CD14-positive monocyte (primary cell): ENCODE measurements at regions not wholly inside any gene's neighbourhood (a gene's known extent, or its start where the extent isn't known, plus 50 kb on each side); places are given as distances from the start of the nearest gene placed in this dataset.

Experiments used
- DNase-seq, 3 donors: peaks; one replicate each; pipeline ENCODE4 v3.0.0-alpha.2; 2011 to 2022
- H2AFZ ChIP-seq: 2 replicates; pipeline ENCODE4 v1.6.0; 2012; ENCODE audit warnings: mild to moderate bottlenecking, low read depth, low read length, inconsistent platforms; ENCODE audit not compliant: insufficient read depth, poor library complexity, severe bottlenecking
- H3K27ac ChIP-seq, 2 donors: 1 replicate in 1 of 2; 2 replicates in 1 of 2; pipeline ENCODE4 v1.5.1; 2012 to 2013; ENCODE audit warnings: low read length in 2 of 2, control low read depth in 1 of 2, inconsistent platforms in 1 of 2, low read depth in 1 of 2, mild to moderate bottlenecking in 1 of 2
- H3K27me3 ChIP-seq, 2 donors: one replicate each; pipeline versions ENCODE4 v1.6.0 to v1.6.1; 2011 to 2013; ENCODE audit warnings: low read length in 2 of 2; ENCODE audit not compliant: control insufficient read depth in 2 of 2, insufficient read depth in 2 of 2
- H3K36me3 ChIP-seq, 2 donors: replicated peaks in 1 of 2; 1 replicate in 1 of 2; 2 replicates in 1 of 2; pipeline versions ENCODE4 v1.5.1 to v1.6.1; 2012 to 2013; ENCODE audit warnings: low read length in 2 of 2, control low read depth in 1 of 2, inconsistent platforms in 1 of 2, mild to moderate bottlenecking in 1 of 2; ENCODE audit not compliant: insufficient read depth in 2 of 2, control insufficient read depth in 1 of 2
- H3K4me1 ChIP-seq, 2 donors: 1 replicate in 1 of 2; 2 replicates in 1 of 2; pipeline versions ENCODE4 v1.5.1 to v1.6.1; 2012 to 2013; ENCODE audit warnings: low read length in 2 of 2, control low read depth in 1 of 2, inconsistent platforms in 1 of 2, mild to moderate bottlenecking in 1 of 2, moderate library complexity in 1 of 2; ENCODE audit not compliant: insufficient read depth in 2 of 2, control insufficient read depth in 1 of 2
- H3K4me2 ChIP-seq: replicated peaks from 2 replicates; pipeline ENCODE3; 2012; ENCODE audit warnings: low read length, moderate library complexity, mild to moderate bottlenecking; ENCODE audit not compliant: poor library complexity, severe bottlenecking; ENCODE audit errors: extremely low read depth
- H3K4me3 ChIP-seq, 3 experiments: fragments of 200-600 bp in 1 of 3; sonication (generic) in 1 of 3; replicated peaks in 1 of 3; 1 replicate in 2 of 3; 2 replicates in 1 of 3; pipeline ENCODE4 v1.5.1; 2011 to 2013; ENCODE audit warnings: low read length in 3 of 3, mild to moderate bottlenecking in 3 of 3, control low read depth in 2 of 3, low read depth in 2 of 3, inconsistent platforms in 1 of 3, moderate library complexity in 1 of 3
- H3K79me2 ChIP-seq: 2 replicates; pipeline ENCODE4 v1.6.0; 2012; ENCODE audit warnings: mild to moderate bottlenecking, control low read depth, inconsistent platforms, low read length, moderate library complexity; ENCODE audit not compliant: insufficient read depth
- H3K9ac ChIP-seq: 2 replicates; pipeline ENCODE4 v1.6.0; 2017; ENCODE audit warnings: low read length, mild to moderate bottlenecking; ENCODE audit not compliant: insufficient read depth, poor library complexity, severe bottlenecking
- H3K9me3 ChIP-seq, 2 donors: replicated peaks in 1 of 2; 1 replicate in 1 of 2; 2 replicates in 1 of 2; pipeline versions ENCODE4 v1.5.1 to v1.6.1; 2012 to 2013; ENCODE audit warnings: low read length in 2 of 2, control low read depth in 1 of 2; ENCODE audit not compliant: control insufficient read depth in 1 of 2, insufficient read depth in 1 of 2
- H4K20me1 ChIP-seq: 2 replicates; pipeline ENCODE4 v1.6.0; 2012; ENCODE audit warnings: mild to moderate bottlenecking, low read length, control low read depth, moderate library complexity; ENCODE audit not compliant: insufficient read depth
- H3K27ac Mint-ChIP-seq, 7 donors: one replicate each; pipeline ENCODE4 v1.8.0; 2020; ENCODE audit warnings: mild to moderate bottlenecking in 7 of 7, mixed read lengths in 7 of 7, moderate library complexity in 6 of 7, inconsistent platforms in 2 of 7
- H3K27me3 Mint-ChIP-seq, 3 donors: one replicate each; pipeline ENCODE4 v1.8.0; 2021 to 2022; ENCODE audit warnings: low read depth in 3 of 3, mild to moderate bottlenecking in 3 of 3, mixed read lengths in 3 of 3, moderate library complexity in 3 of 3, inconsistent platforms in 1 of 3
- H3K36me3 Mint-ChIP-seq, 2 donors: one replicate each; pipeline ENCODE4 v1.8.0; 2020; ENCODE audit warnings: mixed read lengths in 2 of 2, inconsistent platforms in 1 of 2, mild to moderate bottlenecking in 1 of 2
- H3K4me1 Mint-ChIP-seq: one replicate; pipeline ENCODE4 v1.8.0; 2020; ENCODE audit warnings: mild to moderate bottlenecking, mixed read lengths
- H3K4me3 Mint-ChIP-seq, 2 donors: one replicate each; pipeline ENCODE4 v1.8.0; 2020; ENCODE audit warnings: mild to moderate bottlenecking in 2 of 2, mixed read lengths in 2 of 2, moderate library complexity in 1 of 2
- H3K9me3 Mint-ChIP-seq, 7 donors: one replicate each; pipeline ENCODE4 v1.8.0; 2020 to 2022; ENCODE audit warnings: mixed read lengths in 7 of 7, mild to moderate bottlenecking in 6 of 7, moderate library complexity in 6 of 7, inconsistent platforms in 2 of 7
- WGBS: methylation state at CpG from one replicate; pipeline ENCODE4 v1.1.5; 2013; ENCODE audit warnings: missing lambda C conversion rate; ENCODE audit not compliant: insufficient coverage; 5-methylcytosine and 5-hydroxymethylcytosine counted together
- intact Hi-C, 2 donors: fragments of 100-400 bp; cut with micrococcal nuclease; formaldehyde crosslinking; loops; one replicate each; pipeline versions ENCODE4 v1.15.0 to v1.15.1; 2023
- TF ChIP-seq, protein P1 (sequence below): fragments of 200-600 bp; IDR thresholded peaks from one replicate; pipeline ENCODE4 v1.8.0; 2022; ENCODE audit warnings: antibody characterized with exemption, mild to moderate bottlenecking

DNA sequence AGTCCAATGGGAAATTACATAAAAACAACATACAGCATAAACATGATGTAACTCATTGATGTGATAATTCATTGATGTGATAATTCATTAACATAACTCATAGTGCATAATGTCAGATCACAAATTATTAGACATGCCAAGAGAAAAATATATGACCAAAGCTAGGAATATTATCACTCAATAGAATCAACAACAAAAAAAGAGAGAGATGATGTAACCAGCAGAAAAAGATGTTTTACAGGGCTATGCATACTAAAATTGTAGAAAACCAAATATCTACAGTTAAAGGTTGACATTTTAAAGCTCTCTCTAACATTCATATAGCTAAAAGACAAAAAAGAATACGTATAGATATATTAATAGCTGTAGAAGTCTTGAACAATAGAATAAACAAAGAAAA, 1067.2 kb upstream of the ADGRB3 start:
- Mint-ChIP-seq H3K27me3 (no peaks in the 10 kb centered on the region), H3K4me1 (no peaks in the 10 kb centered on the region), H3K36me3 (no peaks in the 10 kb centered on the region), H3K27ac (no peak overlapping the region), H3K9me3 (peaks cover 0 to 8% (median 3%) of the 10 kb centered on the region in 7 donors), H3K4me3 (no peak overlapping the region)
- TF ChIP-seq, protein P1, sequence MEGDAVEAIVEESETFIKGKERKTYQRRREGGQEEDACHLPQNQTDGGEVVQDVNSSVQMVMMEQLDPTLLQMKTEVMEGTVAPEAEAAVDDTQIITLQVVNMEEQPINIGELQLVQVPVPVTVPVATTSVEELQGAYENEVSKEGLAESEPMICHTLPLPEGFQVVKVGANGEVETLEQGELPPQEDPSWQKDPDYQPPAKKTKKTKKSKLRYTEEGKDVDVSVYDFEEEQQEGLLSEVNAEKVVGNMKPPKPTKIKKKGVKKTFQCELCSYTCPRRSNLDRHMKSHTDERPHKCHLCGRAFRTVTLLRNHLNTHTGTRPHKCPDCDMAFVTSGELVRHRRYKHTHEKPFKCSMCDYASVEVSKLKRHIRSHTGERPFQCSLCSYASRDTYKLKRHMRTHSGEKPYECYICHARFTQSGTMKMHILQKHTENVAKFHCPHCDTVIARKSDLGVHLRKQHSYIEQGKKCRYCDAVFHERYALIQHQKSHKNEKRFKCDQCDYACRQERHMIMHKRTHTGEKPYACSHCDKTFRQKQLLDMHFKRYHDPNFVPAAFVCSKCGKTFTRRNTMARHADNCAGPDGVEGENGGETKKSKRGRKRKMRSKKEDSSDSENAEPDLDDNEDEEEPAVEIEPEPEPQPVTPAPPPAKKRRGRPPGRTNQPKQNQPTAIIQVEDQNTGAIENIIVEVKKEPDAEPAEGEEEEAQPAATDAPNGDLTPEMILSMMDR = no peak
- Histone ChIP-seq H3K36me3 (no peaks in the 10 kb centered on the region), H3K4me2 (no peak overlapping the region), H3K27ac (no peak overlapping the region), H3K9ac (no peak overlapping the region), H3K4me1 (no peaks in the 10 kb centered on the region), H4K20me1 (no peaks in the 10 kb centered on the region), H3K9me3 (peaks cover 0 to 2% of the 10 kb centered on the region in 2 donors), H2AFZ (no peak overlapping the region), H3K4me3 (no peak overlapping the region), H3K27me3 (no peaks in the 10 kb centered on the region), H3K79me2 (no peaks in the 10 kb centered on the region)
- no peak for DNase-seq
- no CpG with 5 or more reads among the region's 1 CpG for WGBS
- intact Hi-C loops = no loop called here

DNA sequence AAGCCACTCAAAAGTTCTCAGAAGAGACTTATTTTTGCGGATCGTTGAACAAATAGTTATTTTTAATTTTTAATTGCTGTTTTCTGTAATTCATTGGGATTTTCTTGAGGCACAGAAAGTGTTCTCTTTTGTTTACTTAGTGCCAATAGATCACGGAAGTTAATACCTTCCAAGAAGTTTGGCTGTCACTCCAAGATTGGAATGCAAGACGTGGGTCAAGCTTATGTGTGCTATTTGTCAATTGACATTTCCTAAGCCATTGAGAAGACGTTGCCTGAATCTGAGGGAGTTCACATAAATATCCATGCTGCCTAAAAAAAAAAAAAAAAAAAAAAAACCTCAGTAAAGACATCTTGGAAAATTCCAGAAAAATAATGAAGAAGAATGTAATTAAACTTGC, 1071.4 kb upstream of the ADGRB3 start:
- Histone ChIP-seq H3K9me3 (peaks cover 8 to 19% of the 10 kb centered on the region in 2 donors), H3K4me2 (no peak overlapping the region), H3K4me1 (no peaks in the 10 kb centered on the region), H3K27me3 (no peaks in the 10 kb centered on the region), H3K36me3 (no peaks in the 10 kb centered on the region), H3K79me2 (no peaks in the 10 kb centered on the region), H3K4me3 (no peak overlapping the region), H3K27ac (no peak overlapping the region), H3K9ac (no peak overlapping the region), H4K20me1 (no peaks in the 10 kb centered on the region), H2AFZ (no peak overlapping the region)
- Mint-ChIP-seq H3K36me3 (no peaks in the 10 kb centered on the region), H3K27me3 (no peaks in the 10 kb centered on the region), H3K4me1 (no peaks in the 10 kb centered on the region), H3K27ac (no peak overlapping the region), H3K4me3 (no peak overlapping the region), H3K9me3 (peaks cover 0 to 8% (median 4%) of the 10 kb centered on the region in 7 donors)
- intact Hi-C loops = no loop called here
- TF ChIP-seq, protein P1 = no peak
- DNase-seq = no peak
- 100% methylated on average over 3 of the region's 5 CpGs for WGBS
